Endothelial cell (in vitro differentiated cells): ENCODE measurements at regions not wholly inside any gene's neighbourhood (a gene's known extent, or its start where the extent isn't known, plus 50 kb on each side); places are given as distances from the start of the nearest gene placed in this dataset.
A peak's percentile ranks its signal among the peaks of the same experiment; 100 is the strongest.

ENCODE experiments used
- DNase-seq: peaks from one replicate; pipeline ENCODE4 v3.0.0; 2021; ENCODE audit warnings: low spot score
- H3K27ac Mint-ChIP-seq: one replicate; pipeline ENCODE4 v1.8.0; 2021; ENCODE audit warnings: mixed read lengths, inconsistent platforms; ENCODE audit not compliant: unreplicated experiment
- H3K27me3 Mint-ChIP-seq: one replicate; pipeline ENCODE4 v1.8.0; 2021; ENCODE audit warnings: mild to moderate bottlenecking, moderate library complexity, mixed read lengths, inconsistent platforms; ENCODE audit not compliant: unreplicated experiment
- H3K36me3 Mint-ChIP-seq: one replicate; pipeline ENCODE4 v1.8.0; 2021; ENCODE audit warnings: mild to moderate bottlenecking, low read depth, mixed read lengths, inconsistent platforms; ENCODE audit not compliant: unreplicated experiment
- H3K4me1 Mint-ChIP-seq: one replicate; pipeline ENCODE4 v1.8.0; 2021; ENCODE audit warnings: mild to moderate bottlenecking, mixed read lengths, inconsistent platforms; ENCODE audit not compliant: unreplicated experiment
- H3K4me3 Mint-ChIP-seq: one replicate; pipeline ENCODE4 v1.8.0; 2021; ENCODE audit warnings: mild to moderate bottlenecking, mixed read lengths, inconsistent platforms; ENCODE audit not compliant: unreplicated experiment
- H3K9me3 Mint-ChIP-seq: one replicate; pipeline ENCODE4 v1.8.0; 2021; ENCODE audit warnings: mixed read lengths, inconsistent platforms; ENCODE audit not compliant: unreplicated experiment
- CTCF ChIP-seq: fragments of 200-600 bp; sonication (generic); IDR thresholded peaks from one replicate; pipeline ENCODE4 v1.5.0; 2021; ENCODE audit warnings: antibody characterized with exemption; ENCODE audit not compliant: unreplicated experiment

DNA sequence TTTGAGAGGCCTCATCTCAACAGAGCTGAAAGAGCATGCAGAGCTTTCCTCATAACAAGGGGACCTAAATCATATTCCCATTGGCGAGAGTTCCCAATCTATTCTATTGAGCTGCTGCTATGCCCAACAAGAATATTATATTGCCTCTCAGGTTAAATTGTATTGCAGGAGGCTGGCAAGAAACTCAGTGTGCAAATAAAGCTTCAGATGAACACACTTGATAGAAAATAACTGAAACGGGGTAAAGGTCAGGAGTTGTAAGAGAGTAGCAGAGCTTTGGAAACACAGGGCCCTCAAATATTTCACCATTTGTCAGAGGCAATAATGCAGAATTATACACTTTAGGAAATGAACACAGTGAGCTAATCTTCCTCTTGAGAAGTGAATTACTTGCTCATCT, 364.3 kb upstream of the SPTLC3 start:
- H3K9me3 Mint-ChIP-seq, result no peaks in the 10 kb centered on the region
- H3K4me3 Mint-ChIP-seq, result no peak overlapping the region
- H3K4me1 Mint-ChIP-seq, result no peaks in the 10 kb centered on the region
- no peak overlapping the region for H3K27ac Mint-ChIP-seq
- TF ChIP-seq CTCF, result no peak
- H3K36me3 Mint-ChIP-seq, result no peaks in the 10 kb centered on the region
- peaks cover 1% of the 10 kb centered on the region for H3K27me3 Mint-ChIP-seq
- no peak for DNase-seq

- Mint-ChIP-seq H3K27me3 (peaks cover 1% of the 10 kb centered on the region), H3K36me3 (no peaks in the 10 kb centered on the region), H3K4me3 (no peak overlapping the region), H3K4me1 (no peaks in the 10 kb centered on the region), H3K27ac (no peak overlapping the region), H3K9me3 (no peaks in the 10 kb centered on the region)
- TF ChIP-seq CTCF, result no peak
- DNase-seq, result no peak
Measured at GRCh38 chr20:12649234-12649633, 359.5 kb upstream of the SPTLC3 start.

GRCh38 chr20:12653642-12654041, 355.1 kb upstream of the SPTLC3 start:
- Mint-ChIP-seq H3K4me3 (no peak overlapping the region), H3K36me3 (no peaks in the 10 kb centered on the region), H3K4me1 (no peaks in the 10 kb centered on the region), H3K27ac (no peak overlapping the region), H3K9me3 (no peaks in the 10 kb centered on the region), H3K27me3 (peaks cover 1% of the 10 kb centered on the region)
- DNase-seq, result no peak
- TF ChIP-seq CTCF, result no peak

DNA sequence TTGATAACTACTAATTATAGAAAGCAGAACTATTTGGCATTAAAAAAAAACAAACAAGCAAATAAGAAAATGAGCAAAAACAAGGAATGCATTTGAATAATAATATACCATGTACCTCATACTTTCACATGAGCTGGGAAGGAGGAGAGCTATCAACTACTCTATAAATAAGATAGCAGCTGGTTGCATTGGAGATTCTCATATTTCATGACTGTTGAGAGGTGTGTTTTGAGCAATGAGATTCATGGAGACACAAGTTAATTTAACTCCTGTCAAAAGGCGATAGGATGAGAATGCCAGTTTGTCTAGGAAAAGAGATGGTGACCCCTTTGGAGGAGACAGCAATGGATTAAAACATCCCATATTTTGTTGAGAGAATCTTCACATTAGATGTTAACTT, 348.8 kb upstream of the SPTLC3 start:
- no peak for DNase-seq
- TF ChIP-seq CTCF, result no peak
- no peaks in the 10 kb centered on the region for H3K4me1 Mint-ChIP-seq
- no peaks in the 10 kb centered on the region for H3K36me3 Mint-ChIP-seq
- H3K4me3 Mint-ChIP-seq, result no peak overlapping the region
- H3K27ac Mint-ChIP-seq, result no peak overlapping the region
- H3K9me3 Mint-ChIP-seq, result no peaks in the 10 kb centered on the region
- no peaks in the 10 kb centered on the region for H3K27me3 Mint-ChIP-seq

- Mint-ChIP-seq H3K4me1 (no peaks in the 10 kb centered on the region), H3K27ac (no peak overlapping the region), H3K4me3 (no peak overlapping the region), H3K36me3 (no peaks in the 10 kb centered on the region), H3K9me3 (no peaks in the 10 kb centered on the region), H3K27me3 (no peaks in the 10 kb centered on the region)
- DNase-seq, result peak; percentile 34
- peak; percentile 39 for TF ChIP-seq CTCF
Measured at GRCh38 chr20:12660918-12661317, 347.9 kb upstream of the SPTLC3 start.
